ENCODE measurements at regions not wholly inside any gene's neighbourhood (a gene's known extent, or its start where the extent isn't known, plus 50 kb on each side); places are given as distances from the start of the nearest gene placed in this dataset.

DNA sequence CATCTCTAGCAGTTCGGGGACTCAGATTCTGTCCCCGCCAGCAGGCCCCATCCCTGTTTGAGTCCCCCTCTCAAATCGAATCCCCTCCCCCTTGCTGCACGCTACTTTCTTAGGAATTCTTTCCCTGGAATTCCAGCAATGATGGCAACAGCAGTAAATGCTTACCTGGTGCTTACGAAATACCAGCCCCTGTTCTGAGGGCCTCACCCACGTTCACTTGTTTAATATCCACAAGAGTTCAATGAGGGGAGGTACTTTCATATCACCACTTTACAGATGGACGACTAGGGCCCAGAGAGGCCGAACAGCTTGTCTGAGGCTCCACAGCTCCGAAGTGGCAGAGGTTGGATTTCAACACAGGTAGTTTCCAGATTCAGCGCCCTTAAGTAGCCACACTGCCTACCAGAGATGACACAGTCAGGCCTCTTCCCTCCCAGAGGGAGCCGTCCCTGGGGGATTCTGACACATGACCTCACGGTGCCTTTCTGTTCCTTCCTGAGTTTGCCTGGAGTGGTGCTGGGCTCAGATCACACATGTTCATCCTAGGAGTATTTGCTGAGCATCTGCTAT, 120.7 kb upstream of the GSE1 start:
- POLR2A ChIA-PET = no interaction called here
- CTCF ChIA-PET = interaction anchor here (1.3 to 2.8 kb wide), 7 partner anchors 11 to 123 kb away, joined by 4 to 36 read pairs (median 6); partner anchors contain the start of gene GSE1
- H3K9me3 Mint-ChIP-seq (ENCODE audit: insufficient read depth) = no peaks in the 10 kb centered on the region
- ATAC-seq (no peak), DNase-seq (no peak)
- peaks cover 19% of the 10 kb centered on the region for H3K4me1 Mint-ChIP-seq (ENCODE audit: low read depth)
- no peak overlapping the region for H3K27ac Mint-ChIP-seq
- peaks cover 3% of the 10 kb centered on the region for H3K27me3 Mint-ChIP-seq (ENCODE audit: low read depth)
- no peaks in the 10 kb centered on the region for H3K36me3 Mint-ChIP-seq (ENCODE audit: low read depth)
- no peak overlapping the region for H3K4me3 Mint-ChIP-seq

DNA sequence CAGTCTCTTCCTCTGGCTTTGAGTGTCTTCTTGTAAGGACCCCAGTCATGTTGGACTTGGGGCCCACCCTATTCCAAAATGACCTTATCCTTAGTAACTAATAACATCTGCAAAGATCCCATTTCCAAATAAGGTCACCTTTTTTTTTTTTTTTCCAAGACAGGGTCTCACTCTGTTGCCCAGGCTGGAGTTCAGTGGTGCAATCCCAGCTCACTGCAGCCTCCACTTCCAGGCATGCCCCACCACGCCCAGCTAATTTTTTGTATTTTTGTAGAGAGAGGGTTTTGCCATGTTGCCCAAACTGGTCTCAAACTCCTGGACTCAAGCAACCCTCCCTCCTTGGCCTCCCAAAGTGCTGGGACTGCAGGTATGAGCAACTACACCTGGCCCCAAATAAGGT, 118.8 kb upstream of the GSE1 start:
- Mint-ChIP-seq H3K36me3 (ENCODE audit: low read depth) (no peaks in the 10 kb centered on the region), H3K9me3 (ENCODE audit: insufficient read depth) (no peaks in the 10 kb centered on the region), H3K4me3 (no peak overlapping the region), H3K27me3 (ENCODE audit: low read depth) (peaks cover 3% of the 10 kb centered on the region), H3K27ac (no peak overlapping the region), H3K4me1 (ENCODE audit: low read depth) (peaks cover 19% of the 10 kb centered on the region)
- no peak for DNase-seq
- ChIA-PET CTCF (interaction anchor here (1.2 kb wide), 1 partner anchor 59 kb away, joined by 5 read pairs; no protein-coding TSS in a partner anchor), POLR2A (no interaction called here)
- ATAC-seq = no peak

DNA sequence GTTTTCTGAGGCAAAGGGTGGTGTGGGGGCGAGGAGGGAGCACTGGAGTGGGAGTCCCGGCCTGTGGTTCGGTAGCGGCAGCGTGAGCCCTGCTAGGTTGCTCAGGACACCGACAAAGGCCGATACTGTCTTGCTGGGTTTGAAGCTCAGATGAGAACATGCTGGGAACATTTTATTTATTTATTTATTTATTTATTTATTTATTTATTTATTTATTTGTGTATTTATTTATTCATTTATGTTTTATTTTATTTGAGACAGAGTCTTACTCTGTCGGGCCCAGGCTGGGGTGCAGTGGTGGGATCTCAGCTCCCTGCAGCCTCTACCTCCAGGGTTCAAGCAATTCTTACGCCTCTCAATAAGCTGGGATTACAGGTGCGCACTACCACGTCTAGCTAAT, 117.9 kb upstream of the GSE1 start:
- DNase-seq = no peak
- Mint-ChIP-seq H3K27ac (no peak overlapping the region), H3K4me1 (ENCODE audit: low read depth) (peaks cover 19% of the 10 kb centered on the region), H3K4me3 (no peak overlapping the region), H3K36me3 (ENCODE audit: low read depth) (no peaks in the 10 kb centered on the region), H3K9me3 (ENCODE audit: insufficient read depth) (no peaks in the 10 kb centered on the region), H3K27me3 (ENCODE audit: low read depth) (peaks cover 3% of the 10 kb centered on the region)
- POLR2A ChIA-PET = no interaction called here
- no peak for ATAC-seq
- CTCF ChIA-PET = interaction anchor here (1.2 kb wide), 1 partner anchor 58 kb away, joined by 5 read pairs; no protein-coding TSS in a partner anchor

DNA sequence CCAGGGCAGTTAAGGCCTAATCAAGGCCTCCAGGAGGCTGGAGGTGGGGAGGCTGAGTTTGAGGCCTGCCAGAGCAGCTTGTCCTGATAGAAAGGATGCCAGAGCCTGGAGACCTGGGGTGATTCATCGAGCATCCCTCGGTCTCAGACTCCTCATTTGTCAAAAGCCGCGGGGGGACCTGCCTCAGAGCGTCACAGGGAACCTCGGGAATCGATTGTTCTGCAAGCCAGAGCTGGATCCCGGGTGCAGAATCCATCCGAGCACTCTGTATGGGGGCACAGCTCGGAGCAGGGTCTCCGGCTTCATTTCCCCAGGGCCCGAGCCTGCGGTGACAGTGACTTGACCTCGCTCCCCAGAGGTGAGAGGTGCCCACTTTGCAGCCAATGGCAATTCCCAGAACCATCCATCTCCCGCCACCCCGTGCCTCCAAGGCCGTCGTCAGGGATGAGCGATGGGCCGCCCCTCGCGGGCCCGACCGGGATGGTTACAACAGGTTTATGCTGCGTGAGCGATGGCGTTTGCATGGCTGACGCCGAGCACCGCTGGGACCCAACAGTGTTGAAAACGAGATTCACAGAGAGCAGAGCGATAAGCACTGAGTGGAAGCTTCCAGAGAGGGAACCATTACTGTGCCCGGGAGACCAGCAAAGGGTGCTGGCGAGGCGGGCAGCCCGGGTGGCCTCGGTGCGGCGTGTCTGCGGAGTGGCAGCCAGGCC, 117.1 kb upstream of the GSE1 start:
- no peaks in the 10 kb centered on the region for H3K36me3 Mint-ChIP-seq (ENCODE audit: low read depth)
- no peak overlapping the region for H3K4me3 Mint-ChIP-seq
- POLR2A ChIA-PET = no interaction called here
- ATAC-seq (no peak), DNase-seq (no peak)
- peaks cover 3% of the 10 kb centered on the region for H3K27me3 Mint-ChIP-seq (ENCODE audit: low read depth)
- peaks cover 19% of the 10 kb centered on the region for H3K4me1 Mint-ChIP-seq (ENCODE audit: low read depth)
- no peaks in the 10 kb centered on the region for H3K9me3 Mint-ChIP-seq (ENCODE audit: insufficient read depth)
- no peak overlapping the region for H3K27ac Mint-ChIP-seq
- CTCF ChIA-PET = interaction anchor here (1.2 kb wide), 1 partner anchor 57 kb away, joined by 5 read pairs; no protein-coding TSS in a partner anchor

DNA sequence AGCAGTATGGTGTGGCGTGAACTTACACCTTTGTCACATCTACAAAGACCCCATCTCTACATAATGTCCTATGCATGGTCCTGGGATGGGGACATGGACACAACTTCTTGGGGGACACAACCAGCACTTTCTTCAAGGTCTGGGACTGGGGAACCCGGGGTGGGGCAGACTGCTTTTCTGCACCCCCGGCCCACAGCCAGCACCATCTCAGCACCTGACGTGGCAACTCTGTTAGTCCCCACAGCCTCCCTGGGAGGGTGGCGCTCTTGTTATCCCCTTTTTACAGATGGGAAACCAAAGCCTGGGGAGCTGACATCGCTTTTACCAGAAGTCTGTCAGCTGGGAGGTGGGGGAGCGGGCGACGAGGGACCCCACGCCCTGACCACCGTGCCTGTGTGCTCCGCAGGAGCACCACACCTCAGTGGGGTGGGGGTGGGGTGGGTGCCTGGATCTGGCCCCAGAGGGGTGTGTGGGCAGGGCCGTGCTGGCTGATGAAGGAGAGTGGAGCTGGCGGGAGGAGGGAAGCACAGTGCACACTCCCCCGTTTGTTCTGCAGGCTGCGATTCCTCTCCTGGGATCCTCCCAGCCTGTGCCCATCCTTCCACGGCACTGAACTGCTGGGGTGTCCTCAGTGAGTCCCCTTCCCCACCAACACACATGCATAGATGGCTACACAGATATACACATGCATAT, 115.4 kb upstream of the GSE1 start:
- ATAC-seq = no peak
- CTCF ChIA-PET = no interaction called here
- Mint-ChIP-seq H3K27ac (no peak overlapping the region), H3K4me1 (ENCODE audit: low read depth) (peaks cover 2% of the 10 kb centered on the region), H3K9me3 (ENCODE audit: insufficient read depth) (no peaks in the 10 kb centered on the region), H3K36me3 (ENCODE audit: low read depth) (no peaks in the 10 kb centered on the region), H3K4me3 (no peak overlapping the region), H3K27me3 (ENCODE audit: low read depth) (peaks cover 1% of the 10 kb centered on the region)
- POLR2A ChIA-PET = no interaction called here
- no peak for DNase-seq

DNA sequence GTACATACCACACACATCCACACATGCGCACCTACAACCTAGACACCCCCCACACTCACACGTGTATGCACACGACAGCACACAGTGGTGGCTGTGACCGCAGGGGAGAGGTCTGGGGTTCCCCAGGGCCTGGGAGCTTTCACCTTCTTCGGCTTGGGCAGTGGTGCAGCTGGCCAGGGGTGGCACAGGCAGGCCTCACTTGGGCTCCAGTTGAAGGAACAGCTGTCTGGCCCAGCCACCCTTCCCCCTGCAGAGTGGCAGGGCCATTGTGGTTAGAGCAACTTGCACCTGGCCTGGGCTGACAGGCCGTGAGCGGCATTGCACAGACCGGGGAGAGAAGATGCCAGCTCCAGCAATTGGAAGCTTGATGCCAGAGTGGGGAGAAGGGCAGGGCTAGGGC, 114.5 kb upstream of the GSE1 start:
- H3K27ac Mint-ChIP-seq = no peak overlapping the region
- CTCF ChIA-PET = no interaction called here
- no peaks in the 10 kb centered on the region for H3K4me1 Mint-ChIP-seq (ENCODE audit: low read depth)
- POLR2A ChIA-PET = no interaction called here
- ATAC-seq = no peak
- H3K36me3 Mint-ChIP-seq (ENCODE audit: low read depth) = no peaks in the 10 kb centered on the region
- H3K4me3 Mint-ChIP-seq = no peak overlapping the region
- H3K9me3 Mint-ChIP-seq (ENCODE audit: insufficient read depth) = no peaks in the 10 kb centered on the region
- DNase-seq = no peak
- no peaks in the 10 kb centered on the region for H3K27me3 Mint-ChIP-seq (ENCODE audit: low read depth)

DNA sequence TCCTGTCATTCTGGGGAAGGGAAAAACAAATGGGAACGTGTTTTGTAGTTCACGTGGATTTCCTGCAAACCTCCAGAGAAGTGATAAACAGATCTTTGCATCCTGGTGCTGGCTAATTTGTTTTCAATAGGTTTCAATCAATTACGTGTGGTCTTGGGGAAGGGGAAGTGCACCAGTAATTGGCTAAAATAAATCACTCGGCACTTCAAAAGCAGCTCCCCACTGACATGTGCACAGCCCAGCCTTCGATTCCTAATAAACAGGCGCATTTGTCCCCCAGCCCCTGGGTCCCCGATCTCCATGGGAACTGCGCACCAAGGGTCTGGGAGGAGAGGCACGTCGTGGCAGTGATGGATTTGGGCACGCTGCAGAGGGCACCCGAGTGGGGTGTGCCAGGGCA, 112.9 kb upstream of the GSE1 start:
- Mint-ChIP-seq H3K27ac (no peak overlapping the region), H3K4me3 (no peak overlapping the region), H3K9me3 (ENCODE audit: insufficient read depth) (no peaks in the 10 kb centered on the region), H3K36me3 (ENCODE audit: low read depth) (no peaks in the 10 kb centered on the region), H3K4me1 (ENCODE audit: low read depth) (no peaks in the 10 kb centered on the region), H3K27me3 (ENCODE audit: low read depth) (no peaks in the 10 kb centered on the region)
- ChIA-PET POLR2A (no interaction called here), CTCF (no interaction called here)
- DNase-seq (no peak), ATAC-seq (no peak)

DNA sequence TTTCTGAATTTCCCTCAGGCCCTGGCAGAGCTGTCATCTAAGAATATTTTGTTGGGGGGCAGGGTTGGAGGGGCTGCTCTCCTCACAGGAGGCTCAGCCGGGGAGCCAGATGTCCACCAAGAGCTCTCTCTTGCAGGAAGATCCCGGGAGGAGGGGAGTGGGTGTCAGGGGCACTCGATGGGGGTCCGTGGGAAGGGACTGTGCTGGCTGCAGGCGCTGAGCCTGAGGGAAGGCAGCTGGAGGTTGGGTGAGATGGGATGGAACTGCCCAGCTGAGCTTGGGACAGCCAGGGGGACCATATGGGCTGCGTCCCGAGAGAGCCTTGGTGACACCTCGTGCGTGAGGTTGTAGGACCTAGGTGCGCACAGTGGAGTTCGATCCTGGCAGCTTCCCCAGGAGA, 111.2 kb upstream of the GSE1 start:
- no peaks in the 10 kb centered on the region for H3K9me3 Mint-ChIP-seq (ENCODE audit: insufficient read depth)
- CTCF ChIA-PET = no interaction called here
- H3K36me3 Mint-ChIP-seq (ENCODE audit: low read depth) = no peaks in the 10 kb centered on the region
- POLR2A ChIA-PET = no interaction called here
- no peak for ATAC-seq
- no peaks in the 10 kb centered on the region for H3K4me1 Mint-ChIP-seq (ENCODE audit: low read depth)
- no peak for DNase-seq
- H3K4me3 Mint-ChIP-seq = no peak overlapping the region
- no peaks in the 10 kb centered on the region for H3K27me3 Mint-ChIP-seq (ENCODE audit: low read depth)
- H3K27ac Mint-ChIP-seq = no peak overlapping the region

DNA sequence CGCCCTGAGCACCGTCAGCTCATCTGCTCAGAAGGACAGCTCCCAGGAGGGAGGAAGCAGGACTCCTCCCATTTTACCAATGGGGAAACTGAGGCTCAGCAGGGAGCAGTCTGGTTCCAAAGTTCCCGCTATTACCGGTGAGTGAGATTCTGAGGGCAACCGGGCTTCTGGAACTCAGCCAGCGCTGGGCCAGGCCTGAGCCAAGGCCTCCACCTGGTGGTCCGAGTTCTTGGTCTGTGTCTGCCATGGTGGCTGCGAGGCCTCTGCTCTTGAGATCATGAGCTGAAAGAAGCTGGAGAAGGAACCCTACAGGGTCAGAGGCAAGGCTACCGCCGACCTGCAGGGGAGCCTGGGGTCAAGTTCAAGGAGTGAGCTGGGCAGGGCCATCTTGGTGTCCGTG, 110.8 kb upstream of the GSE1 start:
- no peaks in the 10 kb centered on the region for H3K4me1 Mint-ChIP-seq (ENCODE audit: low read depth)

DNA sequence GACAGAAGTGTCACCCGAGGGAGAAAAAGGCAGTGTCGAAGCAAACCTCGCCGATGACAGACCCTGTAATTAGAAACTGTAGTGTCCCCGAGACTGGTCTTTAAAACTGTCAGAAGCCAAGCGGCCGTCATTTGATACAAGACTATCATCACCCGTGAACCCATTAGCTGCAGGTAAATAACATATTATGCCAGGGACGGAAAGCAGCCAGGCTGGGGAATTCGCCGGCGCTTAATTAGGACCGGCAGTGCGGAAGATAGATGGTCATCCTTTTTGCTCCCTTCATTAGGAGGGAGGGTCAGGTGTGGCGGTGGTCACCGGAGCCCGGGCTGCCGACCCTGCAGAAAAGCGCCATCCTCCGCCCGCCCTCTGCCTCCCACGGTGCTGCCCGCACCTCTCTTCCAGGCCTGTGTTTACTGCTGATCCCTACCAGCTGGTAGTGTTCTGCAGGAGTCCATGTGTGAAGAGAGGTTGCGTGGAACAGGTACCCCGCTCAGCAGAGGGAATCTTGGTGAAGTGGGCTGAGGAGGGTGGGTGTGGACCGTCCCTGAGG, 109.4 kb upstream of the GSE1 start:
- Mint-ChIP-seq H3K9me3 (ENCODE audit: insufficient read depth) (no peaks in the 10 kb centered on the region), H3K4me1 (ENCODE audit: low read depth) (no peaks in the 10 kb centered on the region), H3K4me3 (no peak overlapping the region), H3K36me3 (ENCODE audit: low read depth) (no peaks in the 10 kb centered on the region), H3K27ac (no peak overlapping the region), H3K27me3 (ENCODE audit: low read depth) (no peaks in the 10 kb centered on the region)
- ATAC-seq (no peak), DNase-seq (no peak)
- ChIA-PET CTCF (no interaction called here), POLR2A (no interaction called here)

More for the DNA sequence above, 110.8 kb upstream of the GSE1 start:
- no peaks in the 10 kb centered on the region for H3K9me3 Mint-ChIP-seq (ENCODE audit: insufficient read depth)
- ATAC-seq (no peak), DNase-seq (no peak)
- POLR2A ChIA-PET = no interaction called here
- CTCF ChIA-PET = no interaction called here
- no peak overlapping the region for H3K27ac Mint-ChIP-seq
- no peaks in the 10 kb centered on the region for H3K27me3 Mint-ChIP-seq (ENCODE audit: low read depth)
- H3K36me3 Mint-ChIP-seq (ENCODE audit: low read depth) = no peaks in the 10 kb centered on the region
- no peak overlapping the region for H3K4me3 Mint-ChIP-seq

DNA sequence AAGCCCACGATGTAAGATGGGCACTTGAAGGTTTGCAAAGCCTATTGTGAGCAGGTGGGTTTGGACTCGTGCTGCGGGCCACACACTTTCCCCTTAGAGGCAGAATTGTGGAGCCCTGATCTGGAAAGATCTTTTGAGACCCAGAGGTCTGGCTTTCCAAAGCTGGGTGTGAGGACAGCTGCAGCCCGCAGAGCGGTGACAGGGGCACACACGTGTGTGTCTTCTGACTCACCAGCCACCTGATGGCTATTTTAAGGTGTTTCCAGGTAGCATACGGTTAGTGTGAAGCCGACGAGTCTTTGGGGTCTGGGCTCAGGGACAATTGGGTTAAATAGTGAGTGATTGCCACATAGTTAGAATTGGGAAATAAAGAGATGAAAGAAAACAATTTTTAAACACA, 108.9 kb upstream of the GSE1 start:
- H3K27me3 Mint-ChIP-seq (ENCODE audit: low read depth) = no peaks in the 10 kb centered on the region
- H3K9me3 Mint-ChIP-seq (ENCODE audit: insufficient read depth) = no peaks in the 10 kb centered on the region
- CTCF ChIA-PET = no interaction called here

DNA sequence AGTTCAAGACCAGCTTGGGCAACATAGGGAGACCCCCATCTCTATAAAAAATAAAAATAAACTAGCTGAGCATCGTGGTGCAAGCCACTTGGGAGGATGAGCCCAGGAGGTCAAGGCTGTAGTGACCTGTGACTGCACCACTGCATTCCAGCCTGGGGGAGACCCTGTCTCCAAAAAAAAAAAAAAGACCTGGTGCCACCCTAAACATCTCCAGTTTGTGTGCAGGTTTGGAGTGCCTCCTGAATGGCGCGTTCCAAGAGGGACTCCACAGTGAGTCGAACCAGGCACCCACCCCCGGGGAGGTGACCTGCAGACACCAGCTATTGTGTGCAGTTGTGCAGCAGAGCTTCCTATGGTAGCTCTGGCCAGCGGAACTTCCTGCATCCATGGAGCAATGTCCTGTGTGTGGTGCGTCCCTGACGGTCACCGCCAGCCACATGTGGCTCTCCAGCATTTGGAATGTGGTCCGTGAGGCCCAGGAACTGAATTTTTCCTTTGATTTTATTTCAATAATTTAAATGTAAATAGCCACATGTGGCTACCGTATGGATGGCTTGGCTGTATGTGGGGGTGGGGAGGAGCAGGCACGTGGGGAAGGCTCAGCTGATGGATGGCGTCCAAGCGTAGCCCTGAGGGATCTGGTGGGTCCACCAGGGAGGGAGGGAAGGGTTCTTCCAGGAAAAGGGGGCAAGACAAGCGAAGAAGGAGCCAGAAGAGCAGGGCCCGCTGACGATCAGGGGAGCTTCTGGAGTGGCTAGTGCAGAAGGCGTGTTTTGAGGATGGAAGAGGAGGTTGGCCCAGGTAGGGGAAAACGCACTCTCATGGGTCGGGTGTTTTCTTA, 107.1 kb upstream of the GSE1 start:
- H3K9me3 Mint-ChIP-seq (ENCODE audit: insufficient read depth) = no peaks in the 10 kb centered on the region
- H3K27ac Mint-ChIP-seq = no peak overlapping the region
- no peaks in the 10 kb centered on the region for H3K36me3 Mint-ChIP-seq (ENCODE audit: low read depth)
- no peak overlapping the region for H3K4me3 Mint-ChIP-seq
- H3K4me1 Mint-ChIP-seq (ENCODE audit: low read depth) = no peaks in the 10 kb centered on the region
- ATAC-seq (no peak), DNase-seq (no peak)
- ChIA-PET POLR2A (no interaction called here), CTCF (no interaction called here)
- no peaks in the 10 kb centered on the region for H3K27me3 Mint-ChIP-seq (ENCODE audit: low read depth)

More for the DNA sequence above, 108.9 kb upstream of the GSE1 start:
- Mint-ChIP-seq H3K4me3 (no peak overlapping the region), H3K36me3 (ENCODE audit: low read depth) (no peaks in the 10 kb centered on the region), H3K4me1 (ENCODE audit: low read depth) (no peaks in the 10 kb centered on the region), H3K27ac (no peak overlapping the region)
- DNase-seq (no peak), ATAC-seq (no peak)
- POLR2A ChIA-PET = no interaction called here
